ENCODE measurements at regions not wholly inside any gene's neighbourhood (a gene's known extent, or its start where the extent isn't known, plus 50 kb on each side); places are given as distances from the start of the nearest gene placed in this dataset.

DNA sequence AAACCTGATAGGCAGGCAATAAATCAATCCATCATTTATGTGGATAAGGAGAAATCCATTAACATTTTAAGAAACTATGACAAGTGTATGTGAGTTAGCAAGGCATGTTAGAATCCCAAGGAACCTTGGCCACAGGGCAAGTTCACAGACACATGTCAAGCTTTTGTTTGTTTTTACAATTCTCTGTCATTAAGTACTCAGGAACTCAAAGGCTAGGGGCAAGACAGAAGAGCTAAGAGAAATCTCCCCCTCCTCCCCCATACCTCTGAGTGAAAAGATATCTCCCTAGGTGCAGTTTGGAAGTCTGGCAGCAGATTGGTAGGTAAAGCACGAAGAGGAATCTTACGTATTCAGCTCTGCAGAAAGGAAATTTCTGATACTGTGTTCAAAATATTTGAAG lies 348.1 kb downstream of the IRS1 start:
- Mint-ChIP-seq H3K9me3 (no peaks in the 10 kb centered on the region), H3K36me3 (ENCODE audit: low read depth) (no peaks in the 10 kb centered on the region), H3K4me1 (no peaks in the 10 kb centered on the region), H3K4me3 (no peak overlapping the region), H3K27me3 (peaks cover 2% of the 10 kb centered on the region), H3K27ac (no peak overlapping the region)
- CTCF ChIA-PET: interaction anchor here (1.1 kb wide), 1 partner anchor 348 kb away, joined by 3 read pairs; the partner anchor contains the start of gene IRS1
- POLR2A ChIA-PET: no interaction called here
- no peak for DNase-seq

DNA sequence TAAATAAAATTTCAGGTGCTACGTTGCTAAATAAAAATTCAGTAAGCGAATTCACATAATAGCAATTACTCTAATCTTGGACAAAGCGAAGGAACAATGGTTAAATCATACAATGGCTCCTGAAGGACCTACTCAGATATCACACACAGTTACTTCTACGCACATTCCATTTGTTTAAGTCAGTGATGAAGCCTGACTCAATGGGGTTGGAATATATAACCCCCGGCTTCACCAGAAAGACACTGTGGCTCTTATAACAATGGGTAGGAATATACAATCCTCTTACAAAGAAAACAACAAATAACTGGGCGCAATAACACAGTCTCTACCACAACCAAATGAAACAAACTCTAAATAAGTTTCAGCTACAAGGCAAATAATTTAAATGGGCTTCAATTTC lies 349.5 kb downstream of the IRS1 start:
- H3K27me3 Mint-ChIP-seq: no peaks in the 10 kb centered on the region

DNA sequence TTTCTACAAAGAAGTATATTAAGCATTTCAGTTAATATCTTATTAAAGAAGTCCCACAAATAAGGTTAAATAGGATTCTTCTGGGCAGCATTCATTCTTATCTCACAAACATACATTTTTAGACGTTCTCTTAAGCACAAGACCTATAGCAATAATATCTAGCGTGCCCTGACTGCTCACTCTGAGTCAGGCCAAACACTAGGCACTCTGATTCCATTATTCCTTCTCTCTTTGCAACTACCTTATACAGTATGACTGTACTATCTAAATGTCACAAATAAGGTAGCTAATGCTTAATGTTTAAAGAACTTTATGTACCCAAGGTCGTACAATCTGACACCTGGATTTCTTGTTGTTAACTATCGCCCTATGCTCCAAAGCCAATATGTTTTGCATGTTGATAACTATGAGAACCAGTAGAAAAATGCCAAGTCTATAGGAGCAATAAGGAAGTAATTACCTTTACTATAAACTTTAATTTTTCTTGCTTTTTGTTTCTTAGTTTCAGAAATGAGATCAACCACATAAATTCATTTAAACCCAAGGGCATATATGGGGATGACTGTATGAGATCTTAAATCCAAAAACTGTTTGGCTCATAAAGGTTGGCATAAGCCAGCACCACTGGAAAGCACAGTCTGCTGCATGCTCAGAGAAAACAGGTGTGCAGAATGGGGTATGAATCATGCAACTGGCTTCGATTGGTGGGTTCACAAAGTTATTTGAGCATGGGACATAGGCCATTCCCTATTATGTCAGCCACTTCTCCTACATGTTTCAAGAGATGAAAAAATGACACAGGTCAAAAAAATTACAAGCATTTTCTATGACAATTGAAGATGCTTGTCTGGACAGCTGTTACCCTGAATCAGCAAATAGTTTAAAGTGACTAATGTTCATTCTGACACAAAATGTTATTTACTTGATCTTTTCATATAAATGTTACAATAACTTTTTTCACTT lies 352.0 kb downstream of the IRS1 start:
- Mint-ChIP-seq H3K4me3 (no peak overlapping the region), H3K4me1 (no peaks in the 10 kb centered on the region), H3K27ac (no peak overlapping the region), H3K27me3 (no peaks in the 10 kb centered on the region), H3K36me3 (ENCODE audit: low read depth) (no peaks in the 10 kb centered on the region), H3K9me3 (no peaks in the 10 kb centered on the region)
- POLR2A ChIA-PET: no interaction called here
- CTCF ChIA-PET: interaction anchor here (0.6 kb wide), 1 partner anchor 55 kb away, joined by 3 read pairs; no protein-coding TSS in a partner anchor
- DNase-seq: no peak

More for the DNA sequence above, 349.5 kb downstream of the IRS1 start:
- ChIA-PET POLR2A (no interaction called here), CTCF (no interaction called here)
- no peaks in the 10 kb centered on the region for H3K4me1 Mint-ChIP-seq
- no peak for DNase-seq
- H3K4me3 Mint-ChIP-seq: no peak overlapping the region
- no peaks in the 10 kb centered on the region for H3K36me3 Mint-ChIP-seq (ENCODE audit: low read depth)
- no peak overlapping the region for H3K27ac Mint-ChIP-seq
- H3K9me3 Mint-ChIP-seq: no peaks in the 10 kb centered on the region

DNA sequence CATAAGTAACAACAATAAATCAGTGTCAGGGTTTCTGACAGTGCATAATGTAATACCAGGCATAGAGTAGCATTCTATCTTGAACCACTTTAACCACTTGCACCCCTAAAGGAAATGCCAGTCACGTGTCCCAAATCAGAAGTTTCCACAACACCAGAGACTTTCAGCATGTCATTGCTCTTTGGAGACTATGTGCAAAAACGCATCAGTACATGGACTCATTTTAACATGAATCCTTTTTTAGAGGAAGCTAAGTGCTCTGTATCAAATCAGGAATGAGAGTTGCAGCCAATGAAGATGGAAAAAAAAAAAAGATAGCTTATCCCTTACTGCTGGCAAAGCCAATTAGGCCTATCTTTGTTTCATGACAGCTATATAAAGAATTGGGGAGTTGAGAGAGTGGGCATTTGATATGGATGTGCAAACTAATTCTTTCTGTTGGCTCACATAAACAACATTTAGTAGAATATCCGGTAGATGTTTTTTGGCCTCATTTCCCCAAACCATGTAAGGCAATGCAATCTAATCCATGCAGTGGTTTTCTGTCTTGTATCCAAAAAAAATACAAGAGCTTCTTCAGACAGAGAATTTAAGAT lies 353.1 kb downstream of the IRS1 start:
- ChIA-PET CTCF (interaction anchor here (0.6 kb wide), 1 partner anchor 658 kb away, joined by 3 read pairs; no protein-coding TSS in a partner anchor), POLR2A (no interaction called here)
- Mint-ChIP-seq H3K4me3 (no peak overlapping the region), H3K27ac (no peak overlapping the region), H3K27me3 (no peaks in the 10 kb centered on the region), H3K36me3 (ENCODE audit: low read depth) (no peaks in the 10 kb centered on the region), H3K9me3 (no peaks in the 10 kb centered on the region), H3K4me1 (no peaks in the 10 kb centered on the region)
- DNase-seq: no peak

DNA sequence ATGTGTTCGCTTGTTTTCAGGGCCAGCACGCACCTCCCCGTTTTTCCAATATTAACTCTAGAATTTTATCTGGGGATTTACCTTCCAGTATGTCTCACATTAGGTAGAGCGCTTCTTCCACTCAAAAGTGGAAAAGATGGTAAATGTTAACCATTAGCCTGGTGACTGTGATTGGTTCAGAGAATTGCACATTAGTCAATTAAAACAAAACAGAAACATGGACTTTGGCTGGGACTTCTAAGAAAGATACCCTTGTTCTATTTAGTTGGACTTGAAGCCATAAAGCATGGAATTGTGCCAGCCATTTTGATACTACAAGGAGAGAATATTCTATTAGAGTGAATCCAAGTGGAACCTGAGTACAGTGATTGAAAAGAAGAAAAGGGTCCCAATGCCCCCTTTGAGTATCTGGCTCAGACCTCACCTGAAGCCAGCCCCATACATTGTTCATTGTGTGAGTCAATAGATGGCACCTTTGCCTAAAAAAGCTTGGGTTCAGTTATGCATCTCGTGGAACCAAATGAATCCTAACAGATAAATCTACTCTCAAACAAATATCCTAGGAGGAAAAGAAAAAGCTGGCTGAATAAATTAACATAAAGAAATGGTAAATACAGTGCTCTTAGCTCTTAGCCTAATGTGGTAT lies 354.3 kb downstream of the IRS1 start:
- DNase-seq: no peak
- ChIA-PET CTCF (no interaction called here), POLR2A (no interaction called here)
- H3K4me1 Mint-ChIP-seq: no peaks in the 10 kb centered on the region
- H3K36me3 Mint-ChIP-seq (ENCODE audit: low read depth): no peaks in the 10 kb centered on the region
- H3K4me3 Mint-ChIP-seq: no peak overlapping the region
- H3K27ac Mint-ChIP-seq: no peak overlapping the region
- no peaks in the 10 kb centered on the region for H3K9me3 Mint-ChIP-seq
- H3K27me3 Mint-ChIP-seq: no peaks in the 10 kb centered on the region

DNA sequence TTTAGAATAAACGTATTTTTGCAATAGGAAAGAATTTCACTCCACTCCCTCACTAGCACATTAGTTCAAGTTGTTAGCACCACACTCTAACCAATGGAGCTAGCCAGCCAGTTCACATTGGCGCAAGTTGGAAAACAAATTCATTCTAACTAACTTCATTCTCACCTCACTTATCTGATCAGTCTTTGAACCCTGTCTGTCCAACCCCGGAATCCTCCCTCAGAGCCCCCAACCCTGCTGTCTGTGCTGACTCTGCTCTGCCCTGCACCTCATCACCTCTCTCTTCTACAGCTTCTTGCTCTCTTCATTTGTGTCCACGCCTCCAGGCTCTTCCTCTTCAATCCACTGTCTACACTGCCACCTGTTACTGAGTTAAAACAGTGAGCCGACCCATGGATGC lies 356.5 kb downstream of the IRS1 start:
- DNase-seq: no peak
- Mint-ChIP-seq H3K36me3 (ENCODE audit: low read depth) (no peaks in the 10 kb centered on the region), H3K9me3 (no peaks in the 10 kb centered on the region), H3K27me3 (no peaks in the 10 kb centered on the region), H3K27ac (no peak overlapping the region), H3K4me3 (no peak overlapping the region), H3K4me1 (no peaks in the 10 kb centered on the region)
- ChIA-PET POLR2A (no interaction called here), CTCF (no interaction called here)

DNA sequence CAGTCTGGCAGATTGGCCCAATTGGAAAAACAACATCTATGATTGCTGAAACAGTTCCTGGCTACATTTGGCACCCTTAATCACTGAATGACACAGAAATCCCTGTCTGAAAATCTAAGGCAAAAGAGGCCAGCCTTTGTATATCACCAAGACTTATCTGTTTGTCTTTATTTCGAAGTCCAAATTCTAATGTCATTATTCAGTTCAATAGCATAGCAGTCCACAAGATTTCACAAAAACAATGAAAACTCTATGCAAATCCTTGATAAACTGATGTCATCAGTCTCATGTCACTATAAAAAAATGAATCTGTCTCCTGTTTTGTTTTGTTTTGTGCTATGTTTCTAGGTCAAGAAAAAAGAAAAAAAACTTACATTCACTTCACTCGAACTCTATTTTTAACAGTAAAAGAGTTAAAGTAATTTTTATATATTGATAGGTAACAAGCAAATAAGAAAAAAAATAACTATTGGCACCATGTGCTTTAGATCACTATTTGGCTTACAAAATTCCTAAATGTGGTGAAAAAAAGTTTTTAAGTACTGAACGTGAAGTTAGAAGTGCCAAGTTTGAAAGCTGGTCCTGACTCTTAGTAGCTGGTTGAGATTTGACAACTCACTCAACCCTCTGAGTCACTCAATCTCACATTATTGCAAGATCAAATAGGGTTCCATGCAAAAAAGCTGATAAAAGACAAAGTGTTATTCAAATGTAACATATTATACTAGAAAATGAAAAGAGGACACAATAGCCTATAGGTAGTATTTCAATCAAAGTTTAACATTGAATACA lies 359.3 kb downstream of the IRS1 start:
- no peaks in the 10 kb centered on the region for H3K4me1 Mint-ChIP-seq
- CTCF ChIA-PET: interaction anchor here (0.5 kb wide), 1 partner anchor 583 kb away, joined by 3 read pairs; no protein-coding TSS in a partner anchor

DNA sequence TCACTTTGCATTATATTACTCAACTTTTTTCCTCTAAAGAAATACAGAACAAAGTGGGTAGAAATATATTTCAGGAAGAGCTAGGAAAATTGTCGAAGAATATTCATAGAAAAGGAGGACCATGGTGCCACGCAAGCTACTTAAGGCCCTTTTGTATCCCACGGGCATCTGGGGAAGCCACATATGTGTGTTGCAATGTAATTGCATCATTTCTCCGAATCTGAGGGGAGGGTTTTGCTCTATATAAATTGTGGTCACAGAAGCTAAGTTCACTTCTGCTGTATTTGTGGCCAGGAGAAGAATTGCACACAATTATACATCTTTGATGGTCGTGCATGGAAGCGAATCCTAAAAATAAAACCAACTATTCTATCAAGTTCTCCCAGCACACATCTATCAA lies 360.3 kb downstream of the IRS1 start:
- CTCF ChIA-PET: no interaction called here
- no peak for DNase-seq
- Mint-ChIP-seq H3K9me3 (no peaks in the 10 kb centered on the region), H3K27ac (no peak overlapping the region), H3K4me3 (no peak overlapping the region), H3K27me3 (peaks cover 5% of the 10 kb centered on the region), H3K36me3 (ENCODE audit: low read depth) (no peaks in the 10 kb centered on the region), H3K4me1 (no peaks in the 10 kb centered on the region)
- POLR2A ChIA-PET: no interaction called here

More for the DNA sequence above, 359.3 kb downstream of the IRS1 start:
- Mint-ChIP-seq H3K9me3 (no peaks in the 10 kb centered on the region), H3K36me3 (ENCODE audit: low read depth) (no peaks in the 10 kb centered on the region), H3K27me3 (no peaks in the 10 kb centered on the region), H3K4me3 (no peak overlapping the region), H3K27ac (no peak overlapping the region)
- POLR2A ChIA-PET: no interaction called here
- no peak for DNase-seq

DNA sequence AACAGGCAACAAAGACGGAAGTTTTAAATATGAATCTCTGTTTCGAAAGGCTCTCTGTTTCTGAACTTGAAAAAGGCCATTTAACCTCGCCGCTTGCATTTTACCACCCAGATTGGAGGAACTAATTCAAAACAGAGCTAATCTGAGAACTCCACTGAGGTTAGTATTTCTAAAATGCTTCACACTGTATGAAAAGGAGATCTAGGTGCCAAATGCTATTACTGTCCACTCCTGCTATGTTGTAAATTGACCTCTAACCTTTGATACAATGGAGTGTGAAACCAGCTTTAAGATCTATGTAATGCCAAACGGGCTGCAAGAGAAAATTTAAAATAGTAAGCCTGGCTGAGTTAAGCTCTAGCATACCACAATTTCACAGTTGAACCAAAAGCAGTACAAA lies 364.5 kb downstream of the IRS1 start:
- CTCF ChIA-PET: no interaction called here
- Mint-ChIP-seq H3K27me3 (peaks cover 23% of the 10 kb centered on the region), H3K9me3 (no peaks in the 10 kb centered on the region), H3K4me3 (no peak overlapping the region), H3K36me3 (ENCODE audit: low read depth) (no peaks in the 10 kb centered on the region), H3K4me1 (no peaks in the 10 kb centered on the region), H3K27ac (no peak overlapping the region)
- no peak for DNase-seq
- POLR2A ChIA-PET: no interaction called here

DNA sequence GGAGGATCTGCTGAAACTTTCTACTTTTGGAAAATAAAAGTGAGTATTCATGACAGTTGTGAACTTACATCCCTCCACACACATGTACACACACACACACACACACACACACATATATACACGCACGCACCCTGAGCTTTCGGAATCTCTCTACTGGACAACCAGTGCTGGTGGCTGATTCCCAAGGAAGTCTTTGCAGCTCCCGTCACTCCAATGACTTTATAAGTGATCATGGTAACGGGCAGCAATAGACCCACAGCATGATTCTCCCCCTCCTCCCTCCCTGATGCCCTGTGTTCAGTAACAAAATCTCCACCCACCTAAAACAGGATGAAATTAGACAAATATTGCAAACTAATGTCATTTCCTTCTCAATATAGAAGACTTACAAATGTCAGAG lies 364.9 kb downstream of the IRS1 start:
- ChIA-PET POLR2A (no interaction called here), CTCF (no interaction called here)

DNA sequence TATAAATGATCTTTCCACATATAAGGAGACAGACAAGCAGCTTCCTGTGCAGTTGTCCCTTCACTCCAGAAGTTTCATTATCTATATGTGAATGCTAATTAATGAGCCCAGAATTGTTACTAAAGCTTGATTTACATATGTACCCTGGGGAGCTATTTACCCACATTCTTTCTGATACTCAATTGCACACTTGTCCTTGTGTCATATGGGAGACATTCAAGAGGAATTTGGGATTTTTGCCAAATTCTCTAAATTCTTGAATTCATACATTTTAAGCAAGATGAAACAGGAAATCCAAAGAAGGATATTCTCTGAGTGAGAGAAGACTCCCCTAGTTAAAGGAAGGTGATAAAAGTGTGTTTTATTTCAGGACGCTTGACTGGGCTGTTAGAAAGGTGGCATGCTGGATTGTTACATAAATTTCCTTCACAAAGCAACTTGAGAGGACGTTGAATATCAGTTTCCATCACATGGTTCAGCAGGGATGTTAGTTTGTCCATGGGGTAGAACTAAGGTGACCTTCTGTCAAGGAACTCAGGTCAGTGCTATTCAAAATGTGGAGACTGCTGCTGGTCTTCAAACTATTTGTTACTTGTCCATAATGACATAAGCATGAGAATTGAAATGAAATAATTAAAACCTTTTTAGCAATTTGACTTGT lies 368.2 kb downstream of the IRS1 start:
- no peak overlapping the region for H3K4me3 Mint-ChIP-seq
- H3K4me1 Mint-ChIP-seq: no peaks in the 10 kb centered on the region
- no peaks in the 10 kb centered on the region for H3K9me3 Mint-ChIP-seq
- DNase-seq: no peak
- no peak overlapping the region for H3K27ac Mint-ChIP-seq
- ChIA-PET CTCF (interaction anchor here (0.6 kb wide), 2 partner anchors 282 to 1352 kb away, joined by 3 to 4 read pairs; no protein-coding TSS in a partner anchor), POLR2A (no interaction called here)
- peaks cover 31% of the 10 kb centered on the region for H3K27me3 Mint-ChIP-seq
- H3K36me3 Mint-ChIP-seq (ENCODE audit: low read depth): no peaks in the 10 kb centered on the region

More for the DNA sequence above, 364.9 kb downstream of the IRS1 start:
- peaks cover 26% of the 10 kb centered on the region for H3K27me3 Mint-ChIP-seq
- no peaks in the 10 kb centered on the region for H3K4me1 Mint-ChIP-seq
- no peak overlapping the region for H3K27ac Mint-ChIP-seq
- H3K4me3 Mint-ChIP-seq: no peak overlapping the region
- no peak for DNase-seq
- H3K36me3 Mint-ChIP-seq (ENCODE audit: low read depth): no peaks in the 10 kb centered on the region
- no peaks in the 10 kb centered on the region for H3K9me3 Mint-ChIP-seq

DNA sequence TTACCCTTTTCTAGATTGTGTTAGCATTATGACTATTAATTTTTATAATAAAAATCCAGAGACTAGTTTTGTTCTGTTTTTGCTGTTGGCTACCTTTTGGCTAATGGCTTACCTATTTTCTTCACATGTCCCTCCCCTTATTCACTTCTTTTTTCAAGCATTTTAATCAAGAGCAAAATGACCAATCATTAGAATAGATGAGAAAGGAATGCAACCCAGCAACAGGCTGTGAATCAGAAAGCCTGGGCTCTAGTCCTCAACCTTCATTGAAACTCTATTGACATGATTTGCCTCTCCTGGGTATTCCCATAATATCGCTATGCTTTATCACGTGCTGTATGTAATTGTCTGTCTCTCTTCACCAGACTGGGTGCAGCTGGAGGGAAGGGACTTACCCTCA lies 370.1 kb downstream of the IRS1 start:
- no peaks in the 10 kb centered on the region for H3K36me3 Mint-ChIP-seq (ENCODE audit: low read depth)
- CTCF ChIA-PET: no interaction called here
- no peak for DNase-seq
- peaks cover 34% of the 10 kb centered on the region for H3K27me3 Mint-ChIP-seq
- POLR2A ChIA-PET: no interaction called here
- no peaks in the 10 kb centered on the region for H3K9me3 Mint-ChIP-seq
- peaks cover 7% of the 10 kb centered on the region for H3K4me1 Mint-ChIP-seq
- no peak overlapping the region for H3K27ac Mint-ChIP-seq
- no peak overlapping the region for H3K4me3 Mint-ChIP-seq

All from activated CD4-positive, alpha-beta T cell treated with anti-CD3 and anti-CD28 coated beads, Interleukin-2, amount 10 ng/mL, durations not matched to agents 7 days and 5 days (primary cell).